G401 (cell line): ENCODE measurements at regions not wholly inside any gene's neighbourhood (a gene's known extent, or its start where the extent isn't known, plus 50 kb on each side); places are given as distances from the start of the nearest gene placed in this dataset.
"Not testable (repeated sequence)": the region's sequence is repeated elsewhere in the genome, so short reads cannot be mapped to it uniquely, and the experiment has no call there.

Source experiments
- DNase-seq: peaks from one replicate; pipeline ENCODE4 v3.0.0-alpha.2; 2015; ENCODE audit warnings: low spot score
- in situ Hi-C: cut with HindIII; loops from 2 replicates; pipeline ENCODE4 v1.10.0; 2016; ENCODE audit warnings: low sequenced_read_pairs, mixed read lengths

- in situ Hi-C loops = no loop called here
- no peak for DNase-seq
Measured at GRCh38 chr6:133085896-133086295, 155.3 kb upstream of the EYA4 start.

GRCh38 chr6:133088931-133089695, 152.0 kb upstream of the EYA4 start:
- in situ Hi-C loops = no loop called here
- no peak for DNase-seq

- DNase-seq = no peak
- in situ Hi-C loops = no loop called here
Measured at GRCh38 chr6:133092199-133092598, 149.0 kb upstream of the EYA4 start.

GRCh38 chr6:133092771-133093170, 148.4 kb upstream of the EYA4 start:
- in situ Hi-C loops = no loop called here
- DNase-seq = no peak

- DNase-seq, in situ Hi-C loops: not testable (repeated sequence)
Measured at GRCh38 chr6:133093211-133093610, 147.9 kb upstream of the EYA4 start.

- no peak for DNase-seq
- in situ Hi-C loops = no loop called here
Measured at GRCh38 chr6:133093956-133094355, 147.2 kb upstream of the EYA4 start.

GRCh38 chr6:133097208-133097607, 143.9 kb upstream of the EYA4 start:
- in situ Hi-C loops = no loop called here
- no peak for DNase-seq

- in situ Hi-C loops = no loop called here
- no peak for DNase-seq
Measured at GRCh38 chr6:133099573-133099972, 141.6 kb upstream of the EYA4 start.

- in situ Hi-C loops = no loop called here
- no peak for DNase-seq
Measured at GRCh38 chr6:133100865-133101264, 140.3 kb upstream of the EYA4 start.

GRCh38 chr6:133101790-133102189, 139.4 kb upstream of the EYA4 start:
- in situ Hi-C loops = no loop called here
- no peak for DNase-seq

GRCh38 chr6:133106934-133107333, 134.2 kb upstream of the EYA4 start:
- DNase-seq = no peak
- in situ Hi-C loops = no loop called here

- in situ Hi-C loops = no loop called here
Measured at GRCh38 chr6:133108419-133108818, 132.7 kb upstream of the EYA4 start.

GRCh38 chr6:133114973-133115372, 126.2 kb upstream of the EYA4 start:
- DNase-seq = no peak
- in situ Hi-C loops = no loop called here

More at GRCh38 chr6:133108419-133108818, 132.7 kb upstream of the EYA4 start:
- DNase-seq = no peak

GRCh38 chr6:133115946-133116345, 125.2 kb upstream of the EYA4 start:
- in situ Hi-C loops = no loop called here
- DNase-seq = no peak

GRCh38 chr6:133128191-133128590, 113.0 kb upstream of the EYA4 start:
- no peak for DNase-seq
- in situ Hi-C loops = no loop called here

GRCh38 chr6:133129556-133129955, 111.6 kb upstream of the EYA4 start:
- in situ Hi-C loops = no loop called here
- no peak for DNase-seq

GRCh38 chr6:133130863-133131262, 110.3 kb upstream of the EYA4 start:
- no peak for DNase-seq
- in situ Hi-C loops = no loop called here

GRCh38 chr6:133131621-133132465, 109.3 kb upstream of the EYA4 start:
- in situ Hi-C loops = no loop called here
- DNase-seq = no peak

GRCh38 chr6:133132466-133132971, 108.6 kb upstream of the EYA4 start:
- in situ Hi-C loops = no loop called here
- DNase-seq = no peak

GRCh38 chr6:133136177-133136880, 104.8 kb upstream of the EYA4 start:
- in situ Hi-C loops = no loop called here
- no peak for DNase-seq
